HAP-1 (cell line): ENCODE measurements at regions not wholly inside any gene's neighbourhood (a gene's known extent, or its start where the extent isn't known, plus 50 kb on each side); places are given as distances from the start of the nearest gene placed in this dataset.
A peak's percentile ranks its signal among the peaks of the same experiment; 100 is the strongest.

Experiments
- DNase-seq, 2 experiments: peaks; one replicate each; pipeline ENCODE4 v3.0.0-alpha.2; 2016 to 2020; ENCODE audit warnings: low spot score in 2 of 2
- H3K27me3 ChIP-seq: fragments of 250-450 bp; sonication (Bioruptor Pico); 2 replicates; pipeline ENCODE4 v1.5.1; 2020; ENCODE audit warnings: low read depth, mild to moderate bottlenecking, moderate library complexity
- H3K36me3 ChIP-seq: fragments of 250-450 bp; sonication (Bioruptor Pico); replicated peaks from 2 replicates; pipeline ENCODE4 v1.5.1; 2020; ENCODE audit warnings: mild to moderate bottlenecking
- H3K4me1 ChIP-seq: fragments of 250-450 bp; sonication (Bioruptor Pico); 2 replicates; pipeline ENCODE4 v1.5.1; 2020; ENCODE audit warnings: mild to moderate bottlenecking
- H3K4me3 ChIP-seq: fragments of 250-450 bp; sonication (Bioruptor Pico); 2 replicates; pipeline ENCODE4 v1.5.1; 2020; ENCODE audit warnings: mild to moderate bottlenecking, moderate library complexity
- H3K9me3 ChIP-seq: fragments of 250-450 bp; sonication (Bioruptor Pico); 2 replicates; pipeline ENCODE4 v1.5.1; 2020; ENCODE audit warnings: mild to moderate bottlenecking, moderate library complexity
- in situ Hi-C: fragments of 300-500 bp; cut with MboI; formaldehyde crosslinking; loops from 3 replicates; pipeline ENCODE4 v1.14.3; 2020; ENCODE audit warnings: low sequenced_read_pairs, inconsistent platforms, mixed read lengths

- Histone ChIP-seq H3K9me3 (no peaks in the 10 kb centered on the region; the same call in 1 of the 2 replicates), H3K4me3 (no peak overlapping the region), H3K36me3 (no peaks in the 10 kb centered on the region), H3K27me3 (no peaks in the 10 kb centered on the region), H3K4me1 (peaks cover 10% of the 10 kb centered on the region)
- in situ Hi-C loops, result no loop called here
- peak in 1 of 2 experiments; percentile 3 for DNase-seq
These were observed 56.0 kb upstream of the TSPAN18 start for GRCh38 chr11:44670794-44671193.

- Histone ChIP-seq H3K4me1 (peaks cover 10% of the 10 kb centered on the region), H3K27me3 (no peaks in the 10 kb centered on the region), H3K4me3 (no peak overlapping the region), H3K36me3 (no peaks in the 10 kb centered on the region), H3K9me3 (no peaks in the 10 kb centered on the region; the same call in 1 of the 2 replicates)
- in situ Hi-C loops, result no loop called here
- DNase-seq, result peak; percentile 61 to 66
These were observed 55.5 kb upstream of the TSPAN18 start for GRCh38 chr11:44671234-44671633.

GRCh38 chr11:44673688-44674087 lies 53.1 kb upstream of the TSPAN18 start:
- H3K27me3 ChIP-seq, result no peaks in the 10 kb centered on the region
- H3K4me1 ChIP-seq, result peaks cover 10% of the 10 kb centered on the region
- H3K4me3 ChIP-seq, result no peak overlapping the region
- H3K9me3 ChIP-seq, result no peaks in the 10 kb centered on the region; the same call in 1 of the 2 replicates
- H3K36me3 ChIP-seq, result no peaks in the 10 kb centered on the region
- DNase-seq, result no peak
- in situ Hi-C loops, result no loop called here

GRCh38 chr11:44674809-44675208 lies 52.0 kb upstream of the TSPAN18 start:
- Histone ChIP-seq H3K4me1 (peaks cover 10% of the 10 kb centered on the region), H3K9me3 (no peaks in the 10 kb centered on the region; the same call in 1 of the 2 replicates), H3K27me3 (no peaks in the 10 kb centered on the region), H3K36me3 (no peaks in the 10 kb centered on the region), H3K4me3 (no peak overlapping the region)
- DNase-seq, result no peak
- in situ Hi-C loops, result no loop called here

- peaks cover 7% of the 10 kb centered on the region for H3K4me1 ChIP-seq
- H3K27me3 ChIP-seq, result no peaks in the 10 kb centered on the region
- no peak for DNase-seq
- no peaks in the 10 kb centered on the region; the same call in 1 of the 2 replicates for H3K9me3 ChIP-seq
- no peaks in the 10 kb centered on the region for H3K36me3 ChIP-seq
- H3K4me3 ChIP-seq, result no peak overlapping the region
- in situ Hi-C loops, result no loop called here
These were observed 50.9 kb upstream of the TSPAN18 start for GRCh38 chr11:44675906-44676305.
